OCI-LY1 (cell line): ENCODE measurements at regions not wholly inside any gene's neighbourhood (a gene's known extent, or its start where the extent isn't known, plus 50 kb on each side); places are given as distances from the start of the nearest gene placed in this dataset.

Source experiments
- CTCF ChIP-seq: fragments of 200-600 bp; sonication (generic), shearing (Covaris generic); IDR thresholded peaks from 2 replicates; pipeline ENCODE4 v1.5.1; 2017; ENCODE audit warnings: mild to moderate bottlenecking, antibody characterized with exemption, low read length, moderate library complexity, mixed read lengths
- EZH2 ChIP-seq: fragments of 200-600 bp; sonication (generic), shearing (Covaris generic); IDR thresholded peaks from 2 replicates; pipeline ENCODE4 v1.8.0; 2017; ENCODE audit warnings: borderline replicate concordance, mixed run types, mild to moderate bottlenecking, antibody characterized with exemption, low read length, moderate library complexity, mixed read lengths

- TF ChIP-seq CTCF (no peak), EZH2 (no peak)
These were observed 412.4 kb downstream of the FUT8 start for GRCh38 chr14:65824978-65825299.
